SK-N-SH treated with all-trans-retinoic acid at 6 μM for 48 hours (cell line): ENCODE measurements at regions not wholly inside any gene's neighbourhood (a gene's known extent, or its start where the extent isn't known, plus 50 kb on each side); places are given as distances from the start of the nearest gene placed in this dataset.

Experiments
- PATZ1 ChIP-seq: fragments of 250-450 bp; sonication (Bioruptor Pico); IDR thresholded peaks from 2 replicates; pipeline ENCODE4 v1.8.0; 2020; ENCODE audit warnings: mild to moderate bottlenecking, moderate library complexity, borderline replicate concordance
- ZFP30 ChIP-seq: fragments of 450-650 bp; formaldehyde crosslinking; IDR thresholded peaks from 2 replicates; pipeline ENCODE4 v1.5.0; 2022; ENCODE audit warnings: mild to moderate bottlenecking, moderate library complexity

DNA sequence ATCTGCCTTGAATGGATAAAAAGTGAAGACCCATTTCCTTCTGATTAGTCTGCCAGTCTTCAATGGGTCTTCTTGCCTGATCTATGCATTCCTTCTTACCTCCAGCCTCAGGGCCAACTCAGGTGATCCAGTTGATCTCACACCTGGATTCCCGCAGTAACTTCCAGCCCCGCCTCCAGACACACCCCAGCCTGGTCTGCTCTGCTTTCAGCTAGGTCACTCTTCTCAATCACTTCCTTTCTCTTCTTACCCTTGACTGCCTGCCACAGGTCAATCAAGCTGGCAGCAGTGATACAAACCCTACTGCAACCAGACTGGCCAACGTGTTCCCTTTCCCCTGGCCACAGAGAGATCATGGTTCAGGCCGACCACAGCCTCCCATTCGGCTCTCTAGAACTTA, 263.6 kb downstream of the ZNF516 start:
- TF ChIP-seq ZFP30, result no peak
- no peak for TF ChIP-seq PATZ1
